GM19463 (cell line): ENCODE measurements at regions not wholly inside any gene's neighbourhood (a gene's known extent, or its start where the extent isn't known, plus 50 kb on each side); places are given as distances from the start of the nearest gene placed in this dataset.
A peak's percentile ranks its signal among the peaks of the same experiment; 100 is the strongest.

Source experiments
- ATAC-seq: cut with Tn5 transposase; IDR thresholded peaks from one replicate; pipeline ENCODE4 v1.9.1; 2021; ENCODE audit warnings: mild to moderate bottlenecking, moderate library complexity; ENCODE audit not compliant: unreplicated experiment

GRCh38 chr7:34385384-34385783 is 272.6 kb upstream of the NPSR1 start:
- no peak for ATAC-seq

- ATAC-seq: no peak
These were observed 268.5 kb upstream of the NPSR1 start for GRCh38 chr7:34389332-34390078.

- ATAC-seq: no peak
These were observed 267.9 kb upstream of the NPSR1 start for GRCh38 chr7:34390103-34390502.

- ATAC-seq: no peak
These were observed 265.0 kb upstream of the NPSR1 start for GRCh38 chr7:34392972-34393371.

GRCh38 chr7:34396437-34397064 is 261.5 kb upstream of the NPSR1 start:
- ATAC-seq: peak; percentile 65

- no peak for ATAC-seq
These were observed 256.2 kb upstream of the NPSR1 start for GRCh38 chr7:34401776-34402175.

GRCh38 chr7:34406848-34407530 is 251.0 kb upstream of the NPSR1 start:
- ATAC-seq: no peak

GRCh38 chr7:34407586-34407985 is 250.4 kb upstream of the NPSR1 start:
- ATAC-seq: no peak

GRCh38 chr7:34417781-34418180 is 240.2 kb upstream of the NPSR1 start:
- ATAC-seq: no peak

GRCh38 chr7:34421526-34421925 is 236.5 kb upstream of the NPSR1 start:
- ATAC-seq: no peak

GRCh38 chr7:34425194-34425593 is 232.8 kb upstream of the NPSR1 start:
- no peak for ATAC-seq

GRCh38 chr7:34425631-34426384 is 232.2 kb upstream of the NPSR1 start:
- no peak for ATAC-seq

GRCh38 chr7:34430456-34430855 is 227.6 kb upstream of the NPSR1 start:
- no peak for ATAC-seq

GRCh38 chr7:34438436-34438835 is 219.6 kb upstream of the NPSR1 start:
- ATAC-seq: peak; percentile 76

GRCh38 chr7:34445653-34446052 is 212.4 kb upstream of the NPSR1 start:
- ATAC-seq: no peak

- peak; percentile 48 for ATAC-seq
These were observed 209.5 kb upstream of the NPSR1 start for GRCh38 chr7:34448531-34448930.

GRCh38 chr7:34449765-34450164 is 208.3 kb upstream of the NPSR1 start:
- no peak for ATAC-seq

- no peak for ATAC-seq
These were observed 206.8 kb upstream of the NPSR1 start for GRCh38 chr7:34451183-34451582.

GRCh38 chr7:34451923-34452322 is 206.1 kb upstream of the NPSR1 start:
- no peak for ATAC-seq

GRCh38 chr7:34452363-34452762 is 205.7 kb upstream of the NPSR1 start:
- no peak for ATAC-seq

GRCh38 chr7:34453150-34453549 is 204.9 kb upstream of the NPSR1 start:
- no peak for ATAC-seq
